ENCODE measurements at regions not wholly inside any gene's neighbourhood (a gene's known extent, or its start where the extent isn't known, plus 50 kb on each side); places are given as distances from the start of the nearest gene placed in this dataset.

DNA sequence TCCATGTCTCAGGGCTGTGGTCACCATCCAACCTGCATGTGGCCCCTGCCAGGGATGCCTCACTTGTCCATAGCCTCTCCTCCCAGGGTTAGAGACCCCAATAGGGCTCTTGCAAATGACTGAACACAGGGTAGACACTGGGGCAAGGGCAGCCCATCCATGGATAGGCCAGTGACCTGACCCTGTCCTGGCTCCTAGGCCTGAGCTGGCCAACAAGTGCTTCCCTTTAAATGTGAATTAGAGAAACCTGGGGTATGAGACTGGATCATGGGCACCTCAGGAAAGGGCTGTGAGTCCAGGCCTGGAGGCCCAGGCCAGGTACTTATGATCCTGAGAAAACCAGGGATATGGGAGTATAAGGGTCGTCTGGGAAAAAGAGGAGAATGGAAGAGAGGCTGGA, 64.5 kb downstream of the COPS8 start:
- intact Hi-C loops (cut with micrococcal nuclease) = loop anchor here (5.0 kb wide), 1 partner anchor 537 kb away; no protein-coding TSS in a partner anchor
- H3K4me3 Mint-ChIP-seq = no peak overlapping the region
- H3K9me3 Mint-ChIP-seq = peaks cover 14% of the 10 kb centered on the region

DNA sequence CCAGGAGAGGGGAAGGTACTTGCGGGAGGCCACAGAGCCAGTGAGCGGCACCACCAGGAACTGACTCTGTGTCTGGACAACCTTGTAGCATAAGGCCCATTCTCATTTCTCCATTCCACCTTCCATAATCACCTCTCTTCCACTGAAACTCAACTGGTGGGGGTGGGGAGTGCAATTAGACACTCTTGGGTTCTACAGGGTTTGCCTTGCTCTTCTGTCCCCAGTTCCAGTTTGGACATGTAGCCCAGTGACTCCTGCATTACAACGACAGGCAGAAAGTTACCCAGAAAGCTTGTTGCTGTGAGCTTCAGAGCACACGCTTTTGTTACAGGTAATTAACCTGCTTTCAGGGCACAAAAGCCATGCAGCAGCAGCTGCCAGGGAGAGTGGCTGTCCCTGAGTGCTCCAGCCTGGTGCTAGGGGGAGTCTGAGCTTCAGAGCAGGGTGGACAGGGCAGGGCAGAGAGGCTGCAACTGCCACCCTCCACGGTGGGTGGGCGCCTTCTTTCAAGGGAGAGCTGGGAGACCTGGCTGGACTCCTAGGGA, 65.2 kb downstream of the COPS8 start:
- DNase-seq = peak; percentile 49
- Mint-ChIP-seq H3K4me1 (peaks cover 33% of the 10 kb centered on the region), H3K27me3 (no peaks in the 10 kb centered on the region), H3K4me3 (no peak overlapping the region), H3K9me3 (peaks cover 11% of the 10 kb centered on the region), H3K27ac (no peak overlapping the region), H3K36me3 (ENCODE audit: low read depth) (peaks cover 4% of the 10 kb centered on the region)
- intact Hi-C loops (cut with micrococcal nuclease) = loop anchor here (5.0 kb wide), 1 partner anchor 536 kb away; no protein-coding TSS in a partner anchor

More for the DNA sequence above, 64.5 kb downstream of the COPS8 start:
- H3K36me3 Mint-ChIP-seq (ENCODE audit: low read depth) = peaks cover 4% of the 10 kb centered on the region
- H3K27me3 Mint-ChIP-seq = no peaks in the 10 kb centered on the region
- peak overlapping the region; percentile 74 for H3K27ac Mint-ChIP-seq
- H3K4me1 Mint-ChIP-seq = peaks cover 27% of the 10 kb centered on the region
- DNase-seq = no peak

DNA sequence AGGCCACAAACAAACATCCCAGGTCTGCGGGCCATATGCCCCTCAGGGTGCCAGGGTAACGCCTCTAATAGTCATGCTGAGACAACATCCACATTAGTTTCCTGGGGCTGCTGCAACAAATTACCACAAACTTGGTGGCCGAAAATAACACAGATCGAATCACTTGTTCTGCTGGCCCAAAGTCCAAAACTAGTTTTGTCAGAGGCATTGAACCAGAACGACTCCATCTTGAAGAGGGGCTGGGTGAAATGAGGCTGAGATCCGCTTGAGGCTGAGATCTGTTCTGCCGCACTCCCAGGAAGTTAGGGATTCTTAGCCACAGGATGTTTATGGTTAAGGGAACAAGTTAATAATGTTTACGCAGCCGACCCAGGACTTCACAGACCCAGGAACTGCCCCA, 66.7 kb downstream of the COPS8 start:
- intact Hi-C loops (cut with micrococcal nuclease) = loop anchor here (5.0 kb wide), 1 partner anchor 535 kb away; no protein-coding TSS in a partner anchor
- Mint-ChIP-seq H3K27me3 (no peaks in the 10 kb centered on the region), H3K36me3 (ENCODE audit: low read depth) (peaks cover 4% of the 10 kb centered on the region), H3K9me3 (peaks cover 6% of the 10 kb centered on the region), H3K4me3 (no peak overlapping the region), H3K27ac (no peak overlapping the region), H3K4me1 (peaks cover 35% of the 10 kb centered on the region)
- DNase-seq = peak; percentile 21

DNA sequence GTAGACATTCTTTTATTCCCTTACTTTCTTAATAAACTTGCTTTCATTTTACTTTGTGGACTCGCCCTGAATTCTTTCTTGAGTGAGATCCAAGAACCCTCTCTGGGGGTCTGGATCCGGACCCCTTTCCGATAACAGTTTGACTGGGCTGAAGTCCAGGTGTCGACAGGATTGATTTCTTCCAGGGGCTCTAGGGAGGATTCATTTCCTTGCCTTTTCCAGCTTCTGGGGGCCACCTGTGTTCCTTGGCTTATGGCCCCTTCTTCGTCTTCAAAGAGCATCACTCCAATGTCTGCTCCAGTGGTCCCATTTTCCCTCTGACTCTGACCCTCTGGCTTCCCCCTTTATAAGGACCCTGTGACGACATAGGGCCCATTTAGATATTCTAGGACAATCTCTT, 67.5 kb downstream of the COPS8 start:
- Mint-ChIP-seq H3K9me3 (peaks cover under 1% of the 10 kb centered on the region), H3K27me3 (no peaks in the 10 kb centered on the region), H3K4me1 (peaks cover 34% of the 10 kb centered on the region), H3K4me3 (no peak overlapping the region), H3K27ac (no peak overlapping the region), H3K36me3 (ENCODE audit: low read depth) (peaks cover 2% of the 10 kb centered on the region)
- peak; percentile 45 for DNase-seq
- intact Hi-C loops (cut with micrococcal nuclease) = loop anchor here (5.0 kb wide), 1 partner anchor 534 kb away; no protein-coding TSS in a partner anchor

DNA sequence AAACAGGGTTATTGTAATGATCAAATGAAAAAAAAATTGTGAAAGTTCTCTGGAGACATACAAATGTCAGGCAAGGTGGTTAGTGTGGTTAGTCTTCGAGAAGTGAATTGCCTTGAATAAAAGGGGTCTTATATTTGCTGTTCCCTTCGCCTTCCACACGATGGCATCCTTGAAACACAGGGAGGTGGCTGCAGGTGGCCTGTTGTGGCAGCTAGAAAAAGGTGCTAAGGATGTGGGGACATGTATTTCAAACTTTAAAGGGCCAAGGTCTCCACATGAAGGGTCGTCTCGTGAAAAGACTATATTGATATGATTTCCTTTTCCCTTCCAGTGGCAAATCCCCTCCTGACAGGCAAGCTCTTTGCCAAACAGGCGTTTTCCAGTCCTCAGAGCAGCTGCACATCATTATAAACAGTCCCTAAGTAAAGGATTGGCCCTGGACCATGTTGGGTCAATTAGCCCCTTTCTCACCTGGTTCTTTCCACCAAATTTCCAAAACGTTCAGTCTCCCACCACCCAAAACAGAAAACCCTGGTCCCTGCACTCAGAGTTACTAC, 68.5 kb downstream of the COPS8 start:
- Mint-ChIP-seq H3K27ac (peak overlapping the region; percentile 91), H3K4me1 (peaks cover 36% of the 10 kb centered on the region), H3K4me3 (no peak overlapping the region), H3K9me3 (peaks cover 5% of the 10 kb centered on the region), H3K36me3 (ENCODE audit: low read depth) (no peaks in the 10 kb centered on the region), H3K27me3 (no peaks in the 10 kb centered on the region)
- DNase-seq = peak; percentile 87
- intact Hi-C loops (cut with micrococcal nuclease) = loop anchor here (1.0 to 5.0 kb wide), 4 partner anchors 31 to 533 kb away; no protein-coding TSS in a partner anchor

DNA sequence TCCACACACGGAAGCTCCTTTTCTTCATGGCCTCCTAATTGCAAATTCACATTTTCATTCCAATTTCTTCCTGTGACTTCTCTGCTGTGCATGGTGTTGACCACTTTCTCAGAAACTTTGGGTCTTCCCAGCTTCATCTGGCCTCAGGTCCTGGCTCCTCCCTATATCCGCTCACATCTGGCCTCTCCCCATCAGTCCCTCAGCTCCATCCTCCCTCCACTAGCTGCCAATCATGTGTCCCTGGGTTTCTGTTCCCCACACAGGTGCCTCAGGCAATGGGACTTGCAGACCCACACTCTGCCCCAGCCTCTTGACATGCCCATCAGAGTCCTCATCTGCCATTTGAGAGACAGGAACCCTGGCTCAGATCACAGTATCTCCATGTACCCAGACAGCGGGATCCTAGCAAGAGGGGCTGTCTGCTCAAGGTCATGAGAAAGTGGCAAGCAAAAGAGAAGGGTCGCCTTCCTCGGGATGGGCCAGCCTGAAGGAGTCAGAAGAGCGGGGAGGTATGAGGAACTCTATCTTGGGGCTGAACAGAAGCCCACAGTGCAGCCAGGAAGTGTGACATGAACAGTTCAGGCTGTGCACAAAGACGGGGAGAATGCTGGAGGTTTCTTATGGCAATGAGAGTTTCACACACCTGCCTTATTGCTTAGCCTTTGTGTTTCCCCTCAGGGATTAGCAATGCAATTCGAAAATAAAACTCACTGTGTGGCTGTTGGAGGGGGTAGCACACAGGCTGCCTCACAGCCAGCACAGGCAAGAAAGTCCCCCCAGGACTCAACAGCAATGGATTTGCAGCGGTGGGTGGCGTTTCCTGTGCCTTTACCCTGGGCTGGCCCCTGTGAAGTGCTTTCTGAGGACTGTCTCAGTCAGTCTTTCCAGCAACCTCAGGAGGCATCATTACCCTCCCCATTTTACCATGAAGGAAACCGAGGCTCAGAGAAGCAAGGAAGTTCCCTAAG, 69.5 kb downstream of the COPS8 start:
- intact Hi-C loops (cut with micrococcal nuclease) = loop anchor here (1.0 to 5.0 kb wide), 5 partner anchors 32 to 532 kb away; no protein-coding TSS in a partner anchor
- Mint-ChIP-seq H3K27ac (peak overlapping the region; percentile 91), H3K4me3 (peak overlapping the region; percentile 43), H3K9me3 (peaks cover 7% of the 10 kb centered on the region), H3K36me3 (ENCODE audit: low read depth) (no peaks in the 10 kb centered on the region), H3K4me1 (peaks cover 30% of the 10 kb centered on the region), H3K27me3 (no peaks in the 10 kb centered on the region)
- peak; percentile 61 for DNase-seq

DNA sequence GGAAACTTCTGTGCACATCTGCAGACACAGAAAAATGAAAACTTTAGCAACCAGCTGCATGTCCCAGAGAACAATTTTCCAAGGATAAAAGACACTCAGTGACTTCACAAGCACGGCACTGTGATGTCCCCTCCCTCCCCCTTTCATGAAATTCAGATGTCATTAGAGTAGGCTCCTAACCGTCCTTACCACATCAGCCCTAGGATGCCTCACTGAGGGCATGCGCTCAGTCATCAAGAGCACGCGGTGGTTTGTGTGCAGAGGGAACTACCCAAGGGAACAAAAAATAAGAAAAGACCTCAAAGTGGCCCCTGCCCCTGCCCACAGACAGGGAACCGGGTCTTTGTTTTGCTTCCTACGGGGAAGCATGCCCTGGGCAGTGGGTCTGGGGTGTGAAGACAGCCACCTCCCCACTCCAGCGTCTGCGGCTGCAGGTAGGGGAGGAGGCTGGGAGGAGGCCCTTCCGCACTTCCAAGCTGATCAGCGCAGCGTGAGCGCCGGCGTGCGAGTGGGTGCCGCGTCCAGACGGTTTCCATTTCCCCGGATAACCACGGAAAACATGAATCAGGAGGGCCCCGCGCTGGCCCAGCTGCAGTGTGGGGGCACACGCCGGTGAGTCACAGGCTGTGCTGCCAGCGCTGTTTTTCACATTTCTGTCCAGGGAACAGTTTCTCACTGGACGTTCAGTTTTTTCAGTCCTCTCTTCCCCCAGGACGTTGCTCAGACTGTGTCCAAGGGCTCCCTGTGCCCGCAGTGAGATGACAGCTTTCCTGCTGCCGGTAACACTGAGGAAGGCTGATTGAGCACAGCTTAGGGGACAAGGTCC, 70.6 kb downstream of the COPS8 start:
- H3K4me3 Mint-ChIP-seq = peak overlapping the region; percentile 21
- intact Hi-C loops (cut with micrococcal nuclease) = loop anchor here (5.0 kb wide), 1 partner anchor 71 kb away; no protein-coding TSS in a partner anchor
- peak; percentile 64 for DNase-seq
- H3K9me3 Mint-ChIP-seq = peaks cover 7% of the 10 kb centered on the region
- H3K27me3 Mint-ChIP-seq = no peaks in the 10 kb centered on the region
- peak overlapping the region; percentile 91 for H3K27ac Mint-ChIP-seq
- no peaks in the 10 kb centered on the region for H3K36me3 Mint-ChIP-seq (ENCODE audit: low read depth)
- peaks cover 28% of the 10 kb centered on the region for H3K4me1 Mint-ChIP-seq

DNA sequence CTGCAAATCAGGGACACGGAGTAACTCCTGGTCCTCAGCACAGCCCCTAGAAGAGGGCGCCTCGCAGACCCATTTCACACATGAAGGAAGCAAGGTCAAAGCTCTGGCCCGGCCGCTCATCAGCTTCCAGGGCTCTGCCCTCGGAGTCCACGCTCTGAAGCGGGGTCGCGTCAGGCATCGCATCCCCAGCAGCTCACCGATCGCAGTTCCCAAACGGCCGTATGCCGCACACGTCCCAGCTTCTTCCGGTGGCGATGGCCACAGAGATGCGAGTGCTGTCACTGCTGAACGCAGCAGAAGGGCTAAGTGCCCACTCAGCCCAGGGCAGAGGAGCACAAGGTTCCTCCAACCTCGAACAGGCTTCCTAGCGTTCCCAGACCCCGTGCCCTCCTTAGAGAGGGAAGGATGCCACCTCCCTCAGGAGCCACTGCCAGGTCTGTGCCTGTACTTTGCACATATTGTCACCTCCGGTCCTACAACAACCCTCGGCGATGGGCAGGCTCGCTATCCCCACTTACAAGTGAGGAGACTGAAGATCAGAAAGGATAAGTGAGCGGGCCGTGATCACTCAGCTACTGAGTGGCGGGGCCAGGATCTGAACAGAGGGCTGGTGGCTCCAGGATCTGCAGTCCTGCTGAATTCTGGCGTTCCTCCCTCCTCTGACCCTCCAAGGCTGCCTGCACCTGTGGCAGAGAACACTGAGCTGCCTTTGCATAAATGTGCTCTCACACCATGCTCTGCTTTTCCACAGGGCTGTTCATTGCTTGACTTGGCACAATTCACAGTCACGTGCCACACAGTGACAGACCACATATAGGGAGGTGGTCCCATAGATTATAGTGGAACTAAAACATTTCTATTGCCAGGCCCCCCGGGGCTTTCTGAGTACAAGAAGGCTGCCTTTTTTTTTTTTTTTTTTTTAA, 71.4 kb downstream of the COPS8 start:
- Mint-ChIP-seq H3K36me3 (ENCODE audit: low read depth) (no peaks in the 10 kb centered on the region), H3K27ac (peak overlapping the region; percentile 91), H3K9me3 (peaks cover 7% of the 10 kb centered on the region), H3K27me3 (no peaks in the 10 kb centered on the region), H3K4me3 (no peak overlapping the region), H3K4me1 (peaks cover 28% of the 10 kb centered on the region)
- DNase-seq = no peak
- intact Hi-C loops (cut with micrococcal nuclease) = loop anchor here (5.0 kb wide), 1 partner anchor 70 kb away; no protein-coding TSS in a partner anchor

DNA sequence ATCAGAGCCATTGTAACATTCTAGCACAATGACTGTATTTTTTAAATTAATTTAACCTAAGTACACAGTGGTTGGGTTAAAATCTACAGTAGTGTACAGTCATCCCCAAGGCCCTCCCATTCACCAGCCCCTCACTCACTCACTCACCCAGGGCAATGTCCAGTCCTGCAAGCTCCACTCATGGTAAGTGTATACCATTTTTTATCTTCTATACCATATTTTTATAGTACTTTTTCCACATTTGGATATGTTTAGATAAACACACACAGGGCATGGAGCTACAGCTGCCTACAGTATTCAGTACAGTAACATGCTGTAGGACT, 72.1 kb downstream of the COPS8 start:
- DNase-seq = no peak
- Mint-ChIP-seq H3K4me3 (no peak overlapping the region), H3K27me3 (no peaks in the 10 kb centered on the region), H3K36me3 (ENCODE audit: low read depth) (no peaks in the 10 kb centered on the region), H3K27ac (no peak overlapping the region), H3K9me3 (peaks cover 7% of the 10 kb centered on the region), H3K4me1 (peaks cover 28% of the 10 kb centered on the region)
- intact Hi-C loops (cut with micrococcal nuclease) = loop anchor here (5.0 kb wide), 1 partner anchor 70 kb away; no protein-coding TSS in a partner anchor

DNA sequence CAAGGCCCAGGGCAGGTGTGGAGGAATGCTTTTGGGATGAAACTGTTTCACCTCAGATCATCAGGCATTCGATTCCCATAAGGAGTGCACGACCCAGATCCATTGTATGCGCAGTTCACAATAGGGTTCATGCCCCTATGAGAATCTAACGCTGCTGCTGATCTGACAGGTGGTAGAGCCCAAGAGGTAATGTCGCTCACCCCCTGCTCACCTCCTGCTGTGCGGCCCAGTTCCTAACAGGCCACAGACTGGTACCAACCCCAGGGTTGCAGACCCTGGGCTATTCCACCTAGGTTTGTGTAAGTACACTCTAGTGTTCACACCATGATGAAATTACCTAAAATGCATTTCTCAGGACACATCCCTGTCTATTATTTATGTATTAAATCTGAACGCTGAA, 72.5 kb downstream of the COPS8 start:
- Mint-ChIP-seq H3K27me3 (no peaks in the 10 kb centered on the region), H3K36me3 (ENCODE audit: low read depth) (no peaks in the 10 kb centered on the region), H3K27ac (no peak overlapping the region), H3K4me3 (no peak overlapping the region), H3K9me3 (peaks cover 7% of the 10 kb centered on the region), H3K4me1 (peaks cover 28% of the 10 kb centered on the region)
- DNase-seq = no peak
- intact Hi-C loops (cut with micrococcal nuclease) = loop anchor here (5.0 kb wide), 1 partner anchor 69 kb away; no protein-coding TSS in a partner anchor

DNA sequence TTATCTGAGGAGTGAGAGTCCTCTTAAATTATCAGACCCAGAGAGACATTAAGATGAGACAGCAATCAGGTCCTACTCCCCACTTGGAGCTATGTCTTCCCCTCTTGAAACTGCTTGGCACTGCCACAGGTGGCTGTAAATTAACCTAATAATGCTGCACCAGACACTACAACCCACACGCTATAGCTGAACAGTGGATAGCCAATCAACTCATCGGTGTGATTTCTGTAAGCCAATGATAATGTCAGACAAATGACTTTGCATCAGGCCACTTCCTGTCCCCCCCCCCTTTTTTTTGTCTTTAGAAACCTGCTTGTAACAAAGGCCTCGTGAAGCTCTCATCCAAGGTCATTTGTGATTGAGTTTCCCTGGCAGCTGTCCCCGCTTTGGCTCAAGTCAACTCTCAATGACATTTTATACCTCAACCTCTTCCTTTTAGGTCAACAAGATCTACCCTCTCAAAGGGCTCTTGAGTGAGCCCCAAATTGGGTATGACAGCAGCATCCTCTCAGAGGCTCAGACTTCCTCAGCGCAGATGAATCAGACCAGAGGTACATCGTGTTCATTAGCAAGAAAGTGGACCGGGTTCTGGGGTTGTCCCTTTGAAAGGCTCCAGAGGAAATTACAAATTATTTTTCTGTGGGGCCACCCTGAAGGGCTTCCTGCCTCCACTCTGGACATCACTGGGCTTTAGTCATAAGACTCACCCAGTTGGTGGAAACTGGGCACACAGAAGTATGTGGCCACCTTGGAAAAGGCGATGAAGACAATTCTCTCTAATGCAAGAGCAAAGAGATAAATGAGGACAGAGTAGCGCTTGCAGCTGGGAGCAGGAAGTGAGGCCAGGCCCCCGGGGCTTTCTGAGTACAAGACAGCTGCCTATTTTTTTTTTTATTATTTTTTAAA, 73.6 kb downstream of the COPS8 start:
- Mint-ChIP-seq H3K27me3 (no peaks in the 10 kb centered on the region), H3K4me3 (no peak overlapping the region), H3K27ac (peak overlapping the region; percentile 54), H3K4me1 (peaks cover 23% of the 10 kb centered on the region), H3K9me3 (peaks cover 7% of the 10 kb centered on the region), H3K36me3 (ENCODE audit: low read depth) (no peaks in the 10 kb centered on the region)
- DNase-seq = peak; percentile 34
- intact Hi-C loops (cut with micrococcal nuclease) = loop anchor here (5.0 kb wide), 1 partner anchor 68 kb away; no protein-coding TSS in a partner anchor
